GM18505 (cell line): ENCODE measurements at regions not wholly inside any gene's neighbourhood (a gene's known extent, or its start where the extent isn't known, plus 50 kb on each side); places are given as distances from the start of the nearest gene placed in this dataset.

Experiments used
- ATAC-seq: cut with Tn5 transposase; IDR thresholded peaks from one replicate; pipeline ENCODE4 v1.9.1; 2021; ENCODE audit not compliant: unreplicated experiment
- POLR2A ChIP-seq: IDR thresholded peaks from 4 replicates; pipeline ENCODE4 v1.6.1; 2011; ENCODE audit warnings: borderline replicate concordance; ENCODE audit not compliant: insufficient read depth, insufficient read length; ENCODE audit errors: extremely low read depth

- no peak for ATAC-seq
- no peak for TF ChIP-seq POLR2A
Measured at GRCh38 chr3:8191406-8191805, 310.2 kb upstream of the LMCD1 start.

GRCh38 chr3:8197384-8197783, 304.2 kb upstream of the LMCD1 start:
- TF ChIP-seq POLR2A: no peak
- no peak for ATAC-seq

GRCh38 chr3:8198605-8199004, 303.0 kb upstream of the LMCD1 start:
- ATAC-seq: no peak
- TF ChIP-seq POLR2A: no peak

DNA sequence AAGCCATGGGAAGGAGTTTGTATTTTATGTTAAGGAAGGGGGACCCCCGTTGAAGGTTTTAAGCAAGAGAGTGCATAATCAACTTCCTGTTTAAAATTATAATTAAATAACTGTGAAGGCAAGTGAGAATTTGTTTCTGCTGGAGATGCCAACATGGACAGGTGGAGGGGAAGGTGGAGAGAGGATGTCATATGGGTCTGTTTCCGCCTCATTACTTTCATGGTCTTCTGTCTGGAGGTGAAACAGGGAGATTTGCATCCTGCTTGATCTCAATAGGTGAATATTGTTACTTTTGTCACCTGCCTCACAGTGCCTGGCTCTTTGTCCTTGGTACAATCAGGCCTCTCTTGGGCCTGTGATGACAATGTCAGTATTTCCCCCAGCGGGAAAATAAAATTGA, 300.6 kb upstream of the LMCD1 start:
- TF ChIP-seq POLR2A: no peak
- no peak for ATAC-seq

DNA sequence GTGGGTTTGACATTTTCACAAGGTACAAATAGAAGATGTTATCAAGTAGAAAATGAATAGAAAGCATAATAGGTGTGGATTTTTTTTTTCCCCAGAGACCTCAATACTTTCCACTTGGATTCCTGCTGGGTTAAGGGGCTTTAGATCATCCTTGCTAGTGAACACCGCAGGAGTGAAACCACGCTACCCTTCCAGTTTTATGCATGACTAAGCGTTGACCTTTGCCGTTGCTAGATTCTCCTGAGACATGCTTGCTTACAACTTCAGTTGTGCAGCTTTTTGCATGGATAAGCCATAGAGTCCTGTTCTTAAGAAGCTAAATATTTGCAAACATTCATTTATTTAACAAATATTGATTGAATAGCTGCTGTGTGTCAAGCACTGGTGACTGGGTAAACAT, 299.7 kb upstream of the LMCD1 start:
- ATAC-seq: no peak
- no peak for TF ChIP-seq POLR2A

DNA sequence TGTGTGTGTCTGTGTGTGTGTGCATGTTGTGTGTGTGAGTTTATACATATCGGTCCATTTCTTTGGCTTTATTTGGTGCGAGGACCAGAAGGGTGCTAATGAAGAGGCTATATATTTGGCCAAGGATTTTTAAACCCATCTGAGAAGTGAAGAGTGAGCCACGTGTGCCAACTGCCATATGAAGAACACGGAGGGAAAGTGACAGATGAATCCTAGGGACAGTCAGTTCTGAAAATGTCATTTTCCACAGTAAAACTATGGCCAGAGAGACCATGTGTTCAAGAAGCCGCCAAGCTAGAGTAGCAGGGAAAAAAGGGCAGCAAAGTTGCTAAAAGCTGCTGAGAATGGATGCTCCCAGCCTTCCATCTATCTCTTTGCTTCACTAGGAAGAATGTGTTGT, 297.3 kb upstream of the LMCD1 start:
- no peak for ATAC-seq
- no peak for TF ChIP-seq POLR2A

DNA sequence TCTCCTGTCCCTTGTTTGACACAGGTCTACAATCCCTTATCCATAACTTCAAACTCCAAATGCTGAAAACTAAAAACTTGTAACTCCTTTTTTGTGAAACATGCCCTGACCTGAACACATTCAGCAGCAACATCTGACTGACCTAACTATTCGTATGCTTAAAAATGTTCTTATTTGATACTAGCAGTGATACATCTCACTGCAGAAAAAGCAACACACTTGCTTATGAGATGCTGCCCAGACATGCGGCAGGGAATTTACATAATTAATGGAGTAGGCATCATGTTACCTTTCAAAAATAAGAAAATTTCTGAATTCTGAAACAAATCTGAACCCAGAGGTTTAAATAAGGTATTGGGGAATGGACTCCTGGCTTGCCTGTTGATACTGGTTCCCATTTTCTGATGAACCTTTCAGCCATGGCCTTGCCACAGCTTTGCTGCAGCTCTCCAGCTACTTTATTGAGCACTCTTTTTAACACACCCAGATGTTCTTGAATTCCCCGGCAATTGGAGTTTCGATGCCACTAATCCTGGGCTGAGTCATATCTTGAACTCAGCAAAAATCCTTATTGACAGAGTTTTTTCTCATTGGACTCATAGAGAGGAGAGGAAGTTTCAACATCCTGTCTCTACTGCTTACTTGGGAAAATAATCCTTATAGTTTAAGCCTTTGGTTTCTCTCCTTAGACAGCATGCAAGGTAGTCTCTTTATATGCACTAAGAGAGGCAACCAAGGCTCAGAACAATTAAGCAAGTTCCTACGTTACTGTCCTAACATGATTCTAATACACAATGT, 296.6 kb upstream of the LMCD1 start:
- no peak for TF ChIP-seq POLR2A
- no peak for ATAC-seq

DNA sequence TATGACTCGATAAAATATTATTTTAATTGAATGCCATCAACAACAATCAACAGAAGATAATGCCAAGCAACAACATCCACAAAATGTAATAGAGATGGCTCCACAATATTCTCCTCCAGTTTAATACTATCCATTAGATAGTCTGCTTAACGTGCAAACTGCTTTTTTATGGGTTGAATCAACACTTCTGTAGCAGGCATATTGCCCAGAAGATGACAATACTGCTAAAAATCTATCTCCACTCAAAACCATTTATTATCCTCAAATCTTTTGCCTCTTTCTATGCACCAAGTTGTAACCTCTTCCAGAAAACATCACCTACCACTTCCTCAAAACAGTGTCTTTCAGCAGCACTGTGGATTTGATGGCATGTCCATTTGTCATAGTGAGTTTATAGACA, 295.7 kb upstream of the LMCD1 start:
- TF ChIP-seq POLR2A: no peak
- no peak for ATAC-seq

DNA sequence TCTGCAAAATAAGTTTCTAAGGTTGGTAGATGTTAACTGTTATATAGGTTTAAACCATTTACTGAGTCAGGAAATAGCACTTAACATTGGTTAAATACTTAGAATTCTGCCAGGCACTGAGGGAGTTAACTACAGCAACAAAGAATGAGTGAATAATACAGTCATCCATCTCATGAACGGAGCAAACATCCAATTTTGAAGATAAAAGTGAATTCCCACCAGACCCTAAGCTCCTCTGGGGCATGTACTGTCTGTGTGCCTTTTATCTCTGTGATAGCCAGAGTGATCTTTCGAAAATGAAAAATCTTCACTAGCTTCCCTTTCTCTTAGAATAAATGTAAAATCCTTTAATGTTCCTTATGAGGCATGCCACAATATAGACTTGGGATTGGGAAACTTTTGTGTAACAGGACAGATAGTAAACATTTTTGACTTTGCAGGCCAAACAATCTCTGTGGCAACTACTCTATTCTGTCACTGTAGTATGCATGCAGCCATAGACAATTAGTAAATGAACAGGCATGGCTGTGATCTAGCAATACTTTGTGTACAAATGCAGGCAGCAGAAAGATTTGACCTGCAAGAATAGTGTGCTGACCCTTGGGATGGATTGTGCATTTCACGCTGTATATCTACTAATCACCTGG, 294.5 kb upstream of the LMCD1 start:
- no peak for TF ChIP-seq POLR2A
- no peak for ATAC-seq

DNA sequence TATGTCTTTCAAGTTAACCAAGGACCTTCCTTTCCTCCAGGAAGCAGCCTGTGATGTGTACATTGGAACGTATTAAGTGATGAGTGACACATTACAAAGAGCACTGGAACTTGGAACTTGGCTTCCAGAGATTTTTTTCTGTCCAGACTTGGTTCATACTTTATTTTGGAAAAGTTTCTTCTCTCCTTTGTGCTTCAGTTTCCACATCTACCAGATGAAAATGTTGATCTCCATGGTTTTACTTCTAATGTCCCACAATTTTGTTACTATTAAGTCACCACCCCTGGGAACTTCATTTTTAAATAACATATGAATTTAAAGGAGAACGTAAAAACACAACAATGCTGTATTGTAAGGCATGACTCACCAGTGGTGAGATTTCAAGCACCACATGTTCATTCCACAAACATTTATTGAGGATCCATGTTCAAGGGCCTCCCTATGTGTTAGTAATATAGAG, 290.7 kb upstream of the LMCD1 start:
- ATAC-seq: no peak
- no peak for TF ChIP-seq POLR2A

- ATAC-seq: no peak
- TF ChIP-seq POLR2A: no peak
Measured at GRCh38 chr3:8212794-8213193, 288.8 kb upstream of the LMCD1 start.

DNA sequence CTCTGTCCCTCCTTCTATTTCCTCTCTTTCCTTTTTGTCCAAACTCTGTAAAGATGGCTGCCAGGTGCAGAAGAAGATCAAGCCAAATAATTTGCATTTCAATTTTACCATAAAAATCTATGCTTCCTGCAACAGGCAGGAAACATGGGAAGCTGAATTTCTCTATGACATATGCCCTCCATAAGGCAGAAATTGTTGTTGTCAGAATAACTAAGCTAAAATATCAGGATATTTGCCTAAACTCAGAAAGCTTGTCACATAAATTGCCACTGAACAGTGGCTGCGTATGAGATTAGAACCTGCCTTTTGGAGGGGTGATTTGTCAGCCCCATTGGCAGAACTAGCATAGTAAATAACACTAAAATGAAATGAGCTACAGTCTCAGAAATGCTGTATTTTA, 288.3 kb upstream of the LMCD1 start:
- no peak for TF ChIP-seq POLR2A
- no peak for ATAC-seq

GRCh38 chr3:8215821-8216220, 285.8 kb upstream of the LMCD1 start:
- ATAC-seq: no peak
- no peak for TF ChIP-seq POLR2A

DNA sequence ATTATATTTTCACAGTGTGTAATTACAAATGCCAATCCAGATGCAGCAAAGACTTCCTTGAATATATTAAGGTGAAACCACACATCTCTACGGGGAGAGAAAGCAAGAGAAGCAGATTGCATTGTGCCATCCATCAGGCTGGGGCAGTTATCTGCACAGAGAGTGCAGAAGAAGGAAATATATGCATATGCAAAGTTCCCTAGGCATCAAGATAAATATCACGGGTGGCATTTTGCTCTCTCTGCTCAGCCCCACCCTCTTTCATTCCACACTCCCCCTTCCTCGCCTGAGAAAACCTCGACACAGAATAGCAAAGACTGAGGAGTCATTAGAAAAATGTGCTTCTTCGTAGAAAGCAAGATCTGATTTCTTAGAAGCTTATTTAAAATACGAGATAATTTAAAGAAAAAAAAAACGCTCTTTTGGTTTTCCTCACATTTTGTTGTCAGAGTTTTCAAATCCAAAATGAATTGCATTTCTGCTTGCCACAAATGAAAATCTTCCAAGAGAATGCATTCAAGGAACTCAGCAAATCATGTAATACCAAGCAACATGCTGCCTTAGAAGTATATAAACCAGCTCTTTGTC, 283.2 kb upstream of the LMCD1 start:
- TF ChIP-seq POLR2A: no peak
- no peak for ATAC-seq
